Smooth muscle cell (in vitro differentiated cells): ENCODE measurements at regions not wholly inside any gene's neighbourhood (a gene's known extent, or its start where the extent isn't known, plus 50 kb on each side); places are given as distances from the start of the nearest gene placed in this dataset.

Experiments used
- DNase-seq: peaks from one replicate; lab custom pipeline; 2025; ENCODE audit not compliant: unreplicated experiment; lab: John Stamatoyannopoulos, UW
- H2AFZ ChIP-seq: fragments of 200-600 bp; sonication (generic); 2 replicates; pipeline ENCODE4 v1.6.0; 2016; ENCODE audit warnings: antibody characterized with exemption, low read depth, mild to moderate bottlenecking
- H3F3A ChIP-seq: fragments of 200-600 bp; sonication (generic); 2 replicates; pipeline ENCODE4 v1.6.0; 2017; ENCODE audit warnings: antibody characterized with exemption, low read depth
- H3K27ac ChIP-seq: fragments of 200-600 bp; sonication (generic); 2 replicates; pipeline ENCODE4 v1.5.1; 2016; ENCODE audit warnings: low read depth, mild to moderate bottlenecking
- H3K27me3 ChIP-seq: fragments of 200-600 bp; sonication (generic); 2 replicates; pipeline ENCODE4 v1.6.1; 2016; ENCODE audit warnings: low read depth, mild to moderate bottlenecking
- H3K36me3 ChIP-seq: fragments of 200-600 bp; sonication (generic); 2 replicates; pipeline ENCODE4 v1.5.1; 2016; ENCODE audit warnings: low read depth
- H3K4me1 ChIP-seq: fragments of 200-600 bp; sonication (generic); 2 replicates; pipeline ENCODE4 v1.5.1; 2016; ENCODE audit warnings: low read depth
- H3K4me2 ChIP-seq: fragments of 200-600 bp; sonication (generic); 2 replicates; pipeline ENCODE4 v1.6.0; 2016; ENCODE audit warnings: mild to moderate bottlenecking
- H3K4me3 ChIP-seq: fragments of 200-600 bp; sonication (generic); 2 replicates; pipeline ENCODE4 v1.5.1; 2016; ENCODE audit warnings: mild to moderate bottlenecking
- H3K79me2 ChIP-seq: fragments of 200-600 bp; sonication (generic); 2 replicates; pipeline ENCODE4 v1.6.0; 2016; ENCODE audit warnings: low read depth, mild to moderate bottlenecking
- H3K9ac ChIP-seq: fragments of 200-600 bp; sonication (generic); 2 replicates; pipeline ENCODE4 v1.6.0; 2016; ENCODE audit warnings: low read depth
- H3K9me3 ChIP-seq: fragments of 200-600 bp; sonication (generic); replicated peaks from 2 replicates; pipeline ENCODE4 v1.5.1; 2016; ENCODE audit warnings: low read depth
- H4K20me1 ChIP-seq: fragments of 200-600 bp; sonication (generic); 2 replicates; pipeline ENCODE4 v1.6.0; 2016; ENCODE audit warnings: low read depth
- WGBS: methylation state at CpG from one replicate; pipeline ENCODE4 v1.1.7; 2016; ENCODE audit warnings: low lambda C conversion rate; 5-methylcytosine and 5-hydroxymethylcytosine counted together
- TF ChIP-seq, protein P1 (sequence below): fragments of 200-600 bp; sonication (generic); IDR thresholded peaks from 2 replicates; pipeline ENCODE4 v1.5.1; 2017; ENCODE audit warnings: borderline replicate concordance, mild to moderate bottlenecking, antibody characterized with exemption; ENCODE audit not compliant: insufficient read depth, poor library complexity, severe bottlenecking

GRCh38 chr22:44606126-44606525 is 95.9 kb upstream of the PRR5 start:
- Histone ChIP-seq H3K9ac (no peak overlapping the region), H3K27ac (no peak overlapping the region), H4K20me1 (no peaks in the 10 kb centered on the region), H3K36me3 (no peaks in the 10 kb centered on the region), H3F3A (no peaks in the 10 kb centered on the region), H3K79me2 (no peaks in the 10 kb centered on the region), H3K27me3 (no peaks in the 10 kb centered on the region), H3K9me3 (no peaks in the 10 kb centered on the region), H2AFZ (no peak overlapping the region), H3K4me1 (no peaks in the 10 kb centered on the region), H3K4me2 (no peak overlapping the region), H3K4me3 (no peak overlapping the region)
- TF ChIP-seq, protein P1, sequence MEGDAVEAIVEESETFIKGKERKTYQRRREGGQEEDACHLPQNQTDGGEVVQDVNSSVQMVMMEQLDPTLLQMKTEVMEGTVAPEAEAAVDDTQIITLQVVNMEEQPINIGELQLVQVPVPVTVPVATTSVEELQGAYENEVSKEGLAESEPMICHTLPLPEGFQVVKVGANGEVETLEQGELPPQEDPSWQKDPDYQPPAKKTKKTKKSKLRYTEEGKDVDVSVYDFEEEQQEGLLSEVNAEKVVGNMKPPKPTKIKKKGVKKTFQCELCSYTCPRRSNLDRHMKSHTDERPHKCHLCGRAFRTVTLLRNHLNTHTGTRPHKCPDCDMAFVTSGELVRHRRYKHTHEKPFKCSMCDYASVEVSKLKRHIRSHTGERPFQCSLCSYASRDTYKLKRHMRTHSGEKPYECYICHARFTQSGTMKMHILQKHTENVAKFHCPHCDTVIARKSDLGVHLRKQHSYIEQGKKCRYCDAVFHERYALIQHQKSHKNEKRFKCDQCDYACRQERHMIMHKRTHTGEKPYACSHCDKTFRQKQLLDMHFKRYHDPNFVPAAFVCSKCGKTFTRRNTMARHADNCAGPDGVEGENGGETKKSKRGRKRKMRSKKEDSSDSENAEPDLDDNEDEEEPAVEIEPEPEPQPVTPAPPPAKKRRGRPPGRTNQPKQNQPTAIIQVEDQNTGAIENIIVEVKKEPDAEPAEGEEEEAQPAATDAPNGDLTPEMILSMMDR: no peak
- WGBS: 83% methylated on average over 12 of the region's 12 CpGs
- DNase-seq: no peak

GRCh38 chr22:44605486-44605885 is 96.5 kb upstream of the PRR5 start:
- TF ChIP-seq, protein P1: no peak
- no peaks in the 10 kb centered on the region for H3K79me2 ChIP-seq
- no peak overlapping the region for H3K27ac ChIP-seq
- no peak overlapping the region for H3K4me3 ChIP-seq
- DNase-seq: no peak
- H3K4me1 ChIP-seq: no peaks in the 10 kb centered on the region
- WGBS: 91% methylated on average over 9 of the region's 9 CpGs
- no peaks in the 10 kb centered on the region for H3K27me3 ChIP-seq
- no peak overlapping the region for H2AFZ ChIP-seq
- H3K9me3 ChIP-seq: no peaks in the 10 kb centered on the region
- H3K4me2 ChIP-seq: no peak overlapping the region
- H3K36me3 ChIP-seq: no peaks in the 10 kb centered on the region
- no peaks in the 10 kb centered on the region for H3F3A ChIP-seq
- no peaks in the 10 kb centered on the region for H4K20me1 ChIP-seq
- H3K9ac ChIP-seq: no peak overlapping the region

GRCh38 chr22:44604991-44605390 is 97.0 kb upstream of the PRR5 start:
- 91% methylated on average over 6 of the region's 6 CpGs for WGBS
- TF ChIP-seq, protein P1: no peak
- Histone ChIP-seq H3K27ac (no peak overlapping the region), H3K27me3 (no peaks in the 10 kb centered on the region), H3K36me3 (no peaks in the 10 kb centered on the region), H2AFZ (no peak overlapping the region), H4K20me1 (no peaks in the 10 kb centered on the region), H3K9me3 (no peaks in the 10 kb centered on the region), H3K4me3 (no peak overlapping the region), H3K4me2 (no peak overlapping the region), H3K4me1 (no peaks in the 10 kb centered on the region), H3F3A (no peaks in the 10 kb centered on the region), H3K9ac (no peak overlapping the region), H3K79me2 (no peaks in the 10 kb centered on the region)
- DNase-seq: no peak

DNA sequence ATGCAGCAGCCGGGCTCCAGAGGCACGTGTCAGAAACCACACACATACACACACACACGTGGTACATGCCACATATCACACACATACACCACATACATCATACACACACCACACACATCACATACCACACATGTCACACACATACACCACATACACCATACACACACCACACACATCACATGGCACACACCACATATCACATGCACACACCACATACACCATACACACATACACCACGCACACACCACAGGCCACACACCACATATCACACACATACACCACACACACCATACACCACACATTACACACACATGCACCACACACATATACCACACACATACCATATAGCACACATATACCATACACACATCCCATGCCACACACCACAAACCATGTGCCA is 97.5 kb upstream of the PRR5 start:
- no peak overlapping the region for H3K9ac ChIP-seq
- TF ChIP-seq, protein P1: no peak
- no peaks in the 10 kb centered on the region for H3K9me3 ChIP-seq
- DNase-seq: no peak
- H3K36me3 ChIP-seq: no peaks in the 10 kb centered on the region
- 93% methylated on average over 4 of the region's 4 CpGs for WGBS
- H3K27me3 ChIP-seq: no peaks in the 10 kb centered on the region
- H3K4me1 ChIP-seq: no peaks in the 10 kb centered on the region
- H3K27ac ChIP-seq: no peak overlapping the region
- no peak overlapping the region for H2AFZ ChIP-seq
- H3K4me2 ChIP-seq: no peak overlapping the region
- no peaks in the 10 kb centered on the region for H4K20me1 ChIP-seq
- no peaks in the 10 kb centered on the region for H3K79me2 ChIP-seq
- no peaks in the 10 kb centered on the region for H3F3A ChIP-seq
- H3K4me3 ChIP-seq: no peak overlapping the region
